ENCODE measurements at regions not wholly inside any gene's neighbourhood (a gene's known extent, or its start where the extent isn't known, plus 50 kb on each side); places are given as distances from the start of the nearest gene placed in this dataset.

GRCh38 chr4:106615961-106616360, 247.4 kb upstream of the GIMD1 start:
- intact Hi-C loops (cut with DNase I), result no loop called here
- TF ChIP-seq, protein P1, sequence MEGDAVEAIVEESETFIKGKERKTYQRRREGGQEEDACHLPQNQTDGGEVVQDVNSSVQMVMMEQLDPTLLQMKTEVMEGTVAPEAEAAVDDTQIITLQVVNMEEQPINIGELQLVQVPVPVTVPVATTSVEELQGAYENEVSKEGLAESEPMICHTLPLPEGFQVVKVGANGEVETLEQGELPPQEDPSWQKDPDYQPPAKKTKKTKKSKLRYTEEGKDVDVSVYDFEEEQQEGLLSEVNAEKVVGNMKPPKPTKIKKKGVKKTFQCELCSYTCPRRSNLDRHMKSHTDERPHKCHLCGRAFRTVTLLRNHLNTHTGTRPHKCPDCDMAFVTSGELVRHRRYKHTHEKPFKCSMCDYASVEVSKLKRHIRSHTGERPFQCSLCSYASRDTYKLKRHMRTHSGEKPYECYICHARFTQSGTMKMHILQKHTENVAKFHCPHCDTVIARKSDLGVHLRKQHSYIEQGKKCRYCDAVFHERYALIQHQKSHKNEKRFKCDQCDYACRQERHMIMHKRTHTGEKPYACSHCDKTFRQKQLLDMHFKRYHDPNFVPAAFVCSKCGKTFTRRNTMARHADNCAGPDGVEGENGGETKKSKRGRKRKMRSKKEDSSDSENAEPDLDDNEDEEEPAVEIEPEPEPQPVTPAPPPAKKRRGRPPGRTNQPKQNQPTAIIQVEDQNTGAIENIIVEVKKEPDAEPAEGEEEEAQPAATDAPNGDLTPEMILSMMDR (IDR thresholded peaks at IDR 0.05), result no peak
- ATAC-seq, result no peak

DNA sequence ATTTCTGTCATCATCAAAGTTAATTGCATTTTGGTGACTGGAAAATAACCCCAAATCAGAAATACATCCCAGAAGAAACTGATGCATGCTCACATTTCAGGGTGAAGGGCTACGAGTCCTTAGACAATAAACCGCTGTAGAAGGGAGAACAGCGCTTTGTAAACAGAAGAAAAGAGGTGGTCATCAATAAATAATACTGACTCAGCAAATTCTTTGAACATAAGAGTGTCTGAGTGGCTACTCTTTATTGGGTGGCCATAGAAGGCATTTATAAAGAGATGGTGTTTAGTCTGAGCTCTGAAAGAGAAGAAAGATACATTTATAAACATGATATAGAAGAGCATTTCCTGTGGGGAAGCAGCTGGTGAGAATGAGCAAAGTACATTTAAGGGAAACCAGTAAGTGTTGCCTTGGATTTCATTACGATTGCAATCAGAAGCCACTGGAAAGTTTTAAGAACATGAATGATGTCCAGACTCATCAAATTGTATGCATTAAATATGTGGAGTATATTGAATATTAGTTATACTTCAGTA, 246.9 kb upstream of the GIMD1 start:
- intact Hi-C loops (cut with DNase I), result no loop called here
- Histone ChIP-seq H3K4me3 (no peak overlapping the region), H3K27me3 (no peaks in the 10 kb centered on the region), H3K36me3 (no peaks in the 10 kb centered on the region), H3K9me3 (no peaks in the 10 kb centered on the region), H3K4me1 (no peaks in the 10 kb centered on the region), H3K27ac (no peak overlapping the region)
- TF ChIP-seq, protein P1 (IDR thresholded peaks at IDR 0.05), result no peak
- no peak for DNase-seq
- no peak for ATAC-seq

More at GRCh38 chr4:106615961-106616360, 247.4 kb upstream of the GIMD1 start:
- H3K4me3 ChIP-seq, result no peak overlapping the region
- DNase-seq, result no peak
- H3K9me3 ChIP-seq, result no peaks in the 10 kb centered on the region
- H3K27me3 ChIP-seq, result no peaks in the 10 kb centered on the region
- H3K27ac ChIP-seq, result no peak overlapping the region
- no peaks in the 10 kb centered on the region for H3K4me1 ChIP-seq
- H3K36me3 ChIP-seq, result no peaks in the 10 kb centered on the region

- Histone ChIP-seq H3K4me1 (no peaks in the 10 kb centered on the region), H3K27ac (no peak overlapping the region), H3K4me3 (no peak overlapping the region), H3K36me3 (no peaks in the 10 kb centered on the region), H3K9me3 (no peaks in the 10 kb centered on the region), H3K27me3 (no peaks in the 10 kb centered on the region)
- ATAC-seq, result no peak
- TF ChIP-seq, protein P1 (IDR thresholded peaks at IDR 0.05), result no peak
- no peak for DNase-seq
- intact Hi-C loops (cut with DNase I), result no loop called here
These were observed 245.9 kb upstream of the GIMD1 start for GRCh38 chr4:106614441-106614840.

DNA sequence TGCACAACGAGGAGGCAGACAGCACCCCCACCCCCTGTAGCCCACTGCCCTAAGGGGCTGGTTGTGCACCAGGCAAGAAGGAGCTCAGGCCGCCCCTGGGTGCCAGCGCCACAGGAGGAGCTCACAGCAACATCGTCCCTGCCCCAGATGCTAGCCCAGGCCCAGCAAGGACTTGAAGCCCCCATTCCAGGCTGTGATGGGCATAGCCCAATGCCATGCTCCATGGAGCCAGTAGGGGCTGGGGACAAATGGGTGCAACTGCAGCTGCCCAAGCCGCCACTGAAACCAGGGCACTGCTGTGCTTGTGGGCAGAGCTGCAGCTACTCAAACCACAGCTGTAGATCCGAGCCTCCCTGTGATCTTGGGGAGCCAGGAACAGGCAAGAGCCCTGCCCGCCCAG, 241.3 kb upstream of the GIMD1 start:
- TF ChIP-seq, protein P1 (IDR thresholded peaks at IDR 0.05), result no peak
- DNase-seq, result no peak
- intact Hi-C loops (cut with DNase I), result no loop called here
- Histone ChIP-seq H3K9me3 (no peaks in the 10 kb centered on the region), H3K27me3 (no peaks in the 10 kb centered on the region), H3K36me3 (no peaks in the 10 kb centered on the region), H3K27ac (no peak overlapping the region), H3K4me3 (no peak overlapping the region), H3K4me1 (no peaks in the 10 kb centered on the region)
- peak; percentile 31 for ATAC-seq

- DNase-seq (no peak), ATAC-seq (no peak)
- intact Hi-C loops (cut with DNase I), result no loop called here
- TF ChIP-seq, protein P1 (IDR thresholded peaks at IDR 0.05), result no peak
- no peak overlapping the region for H3K27ac ChIP-seq
- H3K36me3 ChIP-seq, result no peaks in the 10 kb centered on the region
- no peaks in the 10 kb centered on the region for H3K4me1 ChIP-seq
- H3K4me3 ChIP-seq, result no peak overlapping the region
- no peaks in the 10 kb centered on the region for H3K9me3 ChIP-seq
- H3K27me3 ChIP-seq, result no peaks in the 10 kb centered on the region
These were observed 239.0 kb upstream of the GIMD1 start for GRCh38 chr4:106607558-106607957.

Measured in upper lobe of right lung (tissue), 1 donor.